Hematopoietic multipotent progenitor cell (in vitro differentiated cells): ENCODE measurements at regions not wholly inside any gene's neighbourhood (a gene's known extent, or its start where the extent isn't known, plus 50 kb on each side); places are given as distances from the start of the nearest gene placed in this dataset. TPM values are rescaled to one million over a fixed set of nuclear protein-coding genes. Genes with fewer than 3 reads are reported as not detected.

Experiments
- DNase-seq, 3 donors: peaks; one replicate each; pipeline ENCODE4 v3.0.0-alpha.2; 2011 to 2015; ENCODE audit warnings: low read depth in 2 of 3, low spot score in 2 of 3
- small RNA-seq: library from RNA; depleted of rRNA; stranded (forward); fragments of <200 nt; gene quantifications from one replicate; pipeline ENCODE3, GENCODE V24; 2012

GRCh38 chr14:104520620-104521410, 58.7 kb upstream of the C14orf180 start:
- DNase-seq: no peak

- no peak for DNase-seq
Observed at GRCh38 chr14:104521816-104522745, 57.5 kb upstream of the C14orf180 start.

DNA sequence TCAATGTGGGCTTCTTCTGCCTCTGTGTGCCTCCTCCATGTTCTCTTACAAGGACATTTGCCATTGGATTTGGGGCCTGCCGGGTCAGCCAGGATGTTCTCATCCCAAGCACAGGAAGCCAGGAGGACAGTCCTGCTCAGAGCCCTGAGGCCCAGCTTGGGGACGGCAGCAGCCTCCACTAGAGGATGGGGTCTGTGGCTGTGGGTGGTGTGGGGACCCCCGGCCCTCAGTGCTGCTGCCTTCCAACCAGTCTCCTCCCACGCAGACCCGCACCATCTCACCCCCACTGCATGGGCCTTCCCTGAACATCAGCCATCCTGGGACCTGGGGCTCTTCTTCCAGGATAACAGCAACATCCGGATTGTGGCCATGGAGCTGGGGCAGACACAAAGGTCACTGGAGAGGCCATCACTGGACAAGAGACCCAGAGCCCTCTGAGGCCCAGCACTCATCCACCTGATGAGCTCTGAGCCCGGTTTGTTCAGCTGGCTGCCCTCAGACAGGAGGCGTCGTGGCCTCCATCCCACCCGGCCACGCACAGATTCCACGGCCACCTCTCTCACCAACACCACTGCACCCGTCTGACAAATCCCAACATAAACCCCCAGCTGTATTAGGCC, 56.5 kb upstream of the C14orf180 start:
- DNase-seq: no peak

DNA sequence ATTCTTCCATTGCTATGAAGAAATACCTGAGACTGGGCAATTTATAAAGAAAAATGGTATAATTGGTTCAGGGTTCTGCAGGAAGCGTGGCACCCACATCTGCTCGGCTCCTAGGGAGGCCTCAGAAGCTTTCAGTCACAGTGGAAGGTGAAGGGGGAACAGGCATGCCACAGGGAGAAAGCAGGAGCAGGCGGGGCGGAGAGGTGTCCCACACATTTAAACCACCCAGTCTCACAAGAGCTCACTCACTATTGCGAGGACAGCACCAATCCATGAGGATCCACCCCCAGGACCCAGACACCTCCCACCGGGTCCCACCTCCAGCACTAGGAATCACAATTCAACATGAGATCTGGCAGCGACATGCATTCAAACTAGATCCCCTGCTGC, 56.0 kb upstream of the C14orf180 start:
- no peak for DNase-seq

DNA sequence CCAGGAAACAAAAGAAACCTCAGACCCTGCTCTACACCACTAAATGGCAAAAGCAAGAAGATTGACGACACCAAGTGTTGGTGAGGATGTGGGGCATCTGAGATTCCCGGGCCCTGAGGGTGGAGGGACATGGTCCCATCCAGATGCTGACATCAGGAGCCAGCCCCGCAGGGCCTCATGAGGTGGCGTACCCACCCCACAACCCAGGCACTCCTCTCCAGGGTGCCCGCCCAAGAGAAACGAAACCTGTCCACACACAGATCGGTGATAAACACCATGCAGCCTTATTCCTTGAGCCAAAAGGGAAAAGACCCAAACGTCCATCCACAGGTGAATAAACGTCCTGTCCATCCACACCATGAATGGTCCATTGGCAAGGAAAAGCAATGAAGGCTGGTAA, 54.8 kb upstream of the C14orf180 start:
- no peak for DNase-seq

- DNase-seq: no peak
Observed at GRCh38 chr14:104526723-104527645, 52.6 kb upstream of the C14orf180 start.

GRCh38 chr14:104527857-104528459, 51.6 kb upstream of the C14orf180 start:
- no peak for DNase-seq

GRCh38 chr14:104528496-104528895, 51.1 kb upstream of the C14orf180 start:
- DNase-seq: no peak

Small RNA genes in the stretch of these regions (small RNA-seq; reads per million reads assigned to genes)
- gene RNU6-684P: not detected
